Amniotic epithelial cell (primary cell): ENCODE measurements at regions not wholly inside any gene's neighbourhood (a gene's known extent, or its start where the extent isn't known, plus 50 kb on each side); places are given as distances from the start of the nearest gene placed in this dataset.

ENCODE experiments used
- DNase-seq: peaks from one replicate; pipeline ENCODE4 v3.0.0-alpha.2; 2010; ENCODE audit warnings: low read depth

- no peak for DNase-seq
These were observed 247.6 kb downstream of the MYLK4 start for GRCh38 chr6:2502998-2503674.

DNA sequence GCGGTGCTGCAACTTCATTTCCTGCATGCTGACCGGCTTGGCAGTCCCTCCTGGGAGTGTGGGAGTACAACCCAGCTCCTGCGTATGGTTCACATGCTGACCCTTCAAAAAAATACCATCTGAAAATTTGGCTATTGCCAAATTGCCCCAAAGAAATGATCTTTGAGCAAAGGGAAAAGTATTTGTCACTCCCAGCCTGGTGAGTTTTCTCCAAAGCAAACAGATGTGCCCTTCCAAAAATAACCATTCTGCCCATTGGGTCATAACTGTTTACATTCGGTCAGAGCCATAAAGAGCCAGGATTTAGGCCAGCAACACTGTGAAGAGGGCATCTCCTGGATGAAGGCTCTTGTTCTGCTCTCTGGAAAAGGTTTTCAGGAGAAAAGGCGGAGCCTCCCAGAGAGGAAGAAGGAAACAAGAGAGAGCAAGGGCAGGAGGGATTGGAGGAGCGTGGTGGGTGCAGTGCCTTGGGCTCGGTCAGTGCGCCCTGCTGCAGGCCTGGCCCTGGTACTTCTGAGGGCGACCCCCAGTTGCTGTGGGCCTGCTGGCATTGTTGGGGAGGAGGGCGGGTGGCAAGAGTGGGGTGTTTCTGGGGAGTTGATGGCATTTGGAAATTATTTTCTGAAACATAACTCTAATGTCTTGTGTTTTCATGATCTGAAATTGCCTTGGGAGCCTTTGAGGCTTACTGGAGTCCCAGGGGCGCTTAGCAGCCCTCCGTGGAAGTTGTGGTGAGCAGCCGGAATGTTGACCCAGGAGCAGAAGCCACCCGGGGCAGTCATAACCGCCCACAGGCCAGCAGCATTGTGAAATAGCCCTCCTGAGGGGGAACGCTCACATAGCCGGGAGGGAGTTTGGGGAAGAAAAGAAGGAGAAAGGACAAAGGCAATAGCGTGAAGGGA lies 248.4 kb downstream of the MYLK4 start:
- DNase-seq = no peak

GRCh38 chr6:2497922-2498623 lies 252.6 kb downstream of the MYLK4 start:
- peak; percentile 0 for DNase-seq

GRCh38 chr6:2496291-2496690 lies 250.9 kb upstream of the GMDS start:
- DNase-seq = no peak

- DNase-seq = no peak
These were observed 247.5 kb upstream of the GMDS start for GRCh38 chr6:2492686-2493523.

GRCh38 chr6:2491137-2491536 lies 245.7 kb upstream of the GMDS start:
- DNase-seq = no peak

DNA sequence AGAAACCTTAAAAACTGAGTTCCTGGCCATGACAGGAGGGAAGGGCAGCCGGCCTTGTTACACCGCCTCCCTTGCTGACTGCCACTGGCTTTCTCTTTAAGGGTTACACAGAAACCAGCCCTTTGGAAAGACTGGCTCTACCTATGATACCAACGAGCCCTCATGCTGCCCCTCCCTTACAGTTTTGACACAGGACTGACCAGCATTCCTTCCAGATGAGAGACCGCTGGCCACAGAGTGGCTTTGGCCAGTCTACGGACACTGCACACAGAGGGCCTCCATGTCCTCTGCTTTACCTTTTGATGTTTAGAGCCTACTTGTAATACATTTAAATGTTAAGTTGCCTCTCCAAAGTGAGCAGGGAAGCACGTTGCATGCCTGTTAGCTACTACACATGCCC lies 243.2 kb upstream of the GMDS start:
- DNase-seq = no peak

- no peak for DNase-seq
These were observed 239.7 kb upstream of the GMDS start for GRCh38 chr6:2485116-2485515.

DNA sequence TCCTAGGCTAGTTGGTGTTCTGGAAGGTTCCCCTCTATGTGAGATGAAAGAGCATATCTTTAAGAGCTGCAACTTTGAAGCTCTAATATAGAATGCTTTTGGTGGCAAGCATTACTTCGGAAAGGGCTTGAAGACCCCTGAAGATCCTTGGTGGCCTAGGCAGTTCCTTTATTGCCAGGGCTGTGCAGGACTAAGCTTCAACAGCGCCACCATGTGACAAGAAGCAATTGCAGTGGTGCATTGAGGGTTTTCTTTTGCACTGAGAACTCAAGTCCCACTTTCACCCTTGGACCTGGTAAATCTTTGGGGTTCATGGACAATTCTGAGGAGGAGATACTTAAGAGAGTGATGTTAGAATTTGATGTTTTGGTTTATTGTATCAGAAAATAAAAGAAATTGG lies 237.4 kb upstream of the GMDS start:
- DNase-seq = no peak

DNA sequence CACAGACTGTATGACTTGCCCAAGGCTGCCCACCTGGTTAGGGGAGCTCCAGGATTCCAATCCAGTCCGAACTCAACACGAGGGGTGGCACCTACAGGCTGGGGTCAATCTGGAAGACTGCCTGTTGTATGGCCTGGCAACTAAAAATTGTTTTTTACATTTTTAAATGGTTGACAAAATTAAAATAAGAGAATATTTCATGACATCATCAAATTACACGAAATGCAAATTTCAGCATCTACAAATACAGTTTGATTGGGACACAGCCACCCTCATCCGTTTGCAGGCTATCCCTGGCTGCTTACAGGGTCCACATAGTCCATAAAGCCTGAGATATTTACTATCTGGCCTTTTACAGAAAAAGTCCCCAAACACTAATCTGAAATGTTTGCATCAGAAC lies 235.9 kb upstream of the GMDS start:
- no peak for DNase-seq

DNA sequence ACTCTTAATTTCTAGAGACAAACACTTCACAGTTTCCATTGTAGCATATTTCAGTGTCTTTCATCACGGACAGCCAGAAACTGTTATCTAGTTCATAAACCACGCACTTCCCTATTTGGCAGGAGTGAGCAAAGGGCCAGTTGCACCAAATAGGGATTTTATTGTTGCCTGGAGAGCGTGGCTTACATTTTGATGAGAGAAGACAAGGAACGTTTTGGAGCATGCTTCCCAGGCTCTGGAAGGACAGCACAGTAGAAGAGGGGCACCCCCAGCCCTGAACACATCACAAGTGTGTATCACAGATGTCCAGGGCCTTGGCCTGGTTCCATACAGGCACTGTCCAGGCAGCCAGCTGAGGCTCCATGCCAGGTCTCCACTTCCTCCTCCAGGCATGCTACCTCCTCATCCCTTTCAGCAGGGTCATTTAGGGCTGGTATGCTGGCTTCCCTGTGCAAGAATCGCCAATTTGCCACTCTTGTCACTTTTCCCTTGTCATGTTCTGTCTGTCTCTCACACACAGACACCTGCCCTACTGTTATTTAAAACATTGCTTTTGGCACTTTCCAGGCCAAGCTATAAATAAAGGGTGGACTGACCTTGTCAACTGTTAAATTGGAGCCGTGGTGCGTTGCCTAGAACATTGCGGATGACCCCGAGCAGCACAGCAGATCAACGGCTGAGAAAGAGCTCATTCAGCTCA lies 235.0 kb upstream of the GMDS start:
- no peak for DNase-seq

DNA sequence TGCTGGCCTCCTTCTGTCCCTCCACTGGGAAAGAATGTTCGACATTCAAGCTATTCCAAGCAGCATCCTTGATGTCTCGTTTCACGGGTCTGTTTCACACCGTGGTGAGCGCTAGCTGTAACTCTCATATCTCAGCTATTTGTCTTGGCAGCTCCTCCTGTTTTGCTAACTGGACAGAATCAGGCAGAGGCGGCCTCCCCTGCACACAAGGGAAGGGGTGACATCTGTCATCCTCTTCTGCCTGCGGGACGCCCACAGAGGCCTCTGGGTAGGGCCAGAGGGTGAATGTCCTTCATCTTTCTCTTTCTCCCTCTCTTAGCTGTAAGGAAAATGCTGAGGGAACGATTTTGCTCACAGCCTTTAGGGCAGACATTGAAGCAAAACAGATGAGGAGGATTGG lies 232.8 kb upstream of the GMDS start:
- no peak for DNase-seq

DNA sequence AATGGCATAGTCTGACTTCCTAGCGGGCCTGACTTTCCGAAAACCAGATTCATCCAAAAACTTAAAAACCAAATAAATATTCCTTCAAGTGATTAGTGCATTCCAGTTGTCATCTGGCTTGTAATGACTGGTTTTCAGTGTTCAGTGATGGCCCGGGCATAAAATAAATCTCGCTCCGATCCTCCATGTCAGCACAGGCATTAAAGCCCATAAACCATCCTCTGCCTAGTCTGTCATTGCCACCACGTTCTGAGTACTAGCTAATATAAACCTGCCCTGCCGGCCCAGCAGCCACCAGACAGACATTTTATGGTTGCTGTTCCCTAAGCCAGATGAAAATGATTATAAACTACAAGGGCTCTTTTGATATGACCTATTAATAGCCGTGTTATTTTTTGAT lies 232.3 kb upstream of the GMDS start:
- no peak for DNase-seq

DNA sequence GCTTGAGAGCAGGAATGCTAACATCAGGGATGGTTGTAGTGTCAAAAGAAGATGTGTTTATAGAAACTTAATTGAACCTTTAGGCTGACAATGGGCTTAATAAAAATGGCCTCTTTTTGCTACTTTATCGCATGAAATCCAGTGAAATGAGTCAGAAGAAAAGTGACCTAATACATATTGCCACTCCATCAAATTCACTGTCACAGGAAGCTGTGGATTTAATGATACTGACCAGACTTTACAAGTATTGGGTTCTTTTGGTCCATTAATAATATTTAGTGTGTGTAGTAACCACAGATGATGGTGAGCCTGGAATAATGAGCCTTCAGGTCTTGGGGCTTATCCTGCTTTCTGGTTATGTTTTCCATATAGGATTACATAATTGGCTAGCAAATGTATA lies 231.8 kb upstream of the GMDS start:
- DNase-seq = no peak

DNA sequence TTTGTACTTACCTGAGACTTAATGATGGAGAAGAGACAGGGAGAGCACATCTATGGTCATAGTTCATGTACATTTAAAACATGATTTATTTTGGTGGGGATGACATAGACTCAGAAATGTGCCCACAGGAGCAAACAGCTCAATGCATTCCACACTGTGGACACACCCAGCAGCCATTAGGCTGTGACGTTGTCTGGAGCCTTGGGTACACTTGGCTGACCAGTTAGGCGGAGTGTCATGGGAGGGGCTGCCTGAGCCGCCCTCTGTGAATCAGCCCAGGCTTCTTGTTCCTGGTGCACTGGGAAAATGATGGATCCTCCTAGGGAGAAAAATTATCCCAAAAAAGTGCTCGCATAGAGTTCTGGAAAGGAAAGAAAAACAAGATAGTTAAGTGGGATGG lies 231.0 kb upstream of the GMDS start:
- no peak for DNase-seq

DNA sequence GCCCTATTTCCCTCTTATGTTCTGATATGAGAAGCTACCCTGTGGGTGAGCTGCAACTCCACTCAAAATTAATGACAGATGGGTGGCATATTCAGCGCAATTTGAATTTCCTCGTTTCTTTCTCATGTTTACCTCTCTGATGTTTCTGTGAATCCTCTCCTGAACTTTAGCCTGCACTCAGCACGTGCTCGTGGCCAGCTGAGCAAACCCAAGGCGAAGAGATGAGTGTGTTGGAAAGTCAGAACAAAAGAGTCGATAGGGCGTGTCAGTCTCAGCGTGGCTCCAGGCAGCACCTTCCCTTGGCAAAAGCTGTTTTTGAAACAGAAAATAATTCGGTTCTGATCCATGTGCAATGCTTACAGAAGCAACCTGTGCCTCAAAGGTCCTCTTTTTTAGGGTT lies 226.1 kb upstream of the GMDS start:
- no peak for DNase-seq

GRCh38 chr6:2469428-2469827 lies 224.0 kb upstream of the GMDS start:
- DNase-seq = no peak

DNA sequence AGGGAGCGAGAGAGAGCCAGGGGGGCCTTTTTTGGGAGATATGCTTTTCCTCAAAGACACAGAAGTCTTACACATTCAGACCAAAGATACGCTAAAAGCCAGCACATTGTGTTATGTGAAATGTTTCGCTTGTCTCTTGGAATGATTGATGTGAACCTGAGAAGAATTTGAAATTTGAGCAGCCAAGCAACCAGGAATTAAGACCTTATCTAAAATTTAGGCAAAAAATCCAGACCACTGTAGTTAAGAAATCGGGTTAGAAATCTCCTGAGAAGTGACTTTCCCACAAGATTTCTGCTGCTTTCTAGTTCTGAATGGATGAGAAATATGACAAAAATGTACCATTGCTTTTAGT lies 223.2 kb upstream of the GMDS start:
- DNase-seq = peak; percentile 4

GRCh38 chr6:2467929-2468600 lies 222.7 kb upstream of the GMDS start:
- DNase-seq = no peak

DNA sequence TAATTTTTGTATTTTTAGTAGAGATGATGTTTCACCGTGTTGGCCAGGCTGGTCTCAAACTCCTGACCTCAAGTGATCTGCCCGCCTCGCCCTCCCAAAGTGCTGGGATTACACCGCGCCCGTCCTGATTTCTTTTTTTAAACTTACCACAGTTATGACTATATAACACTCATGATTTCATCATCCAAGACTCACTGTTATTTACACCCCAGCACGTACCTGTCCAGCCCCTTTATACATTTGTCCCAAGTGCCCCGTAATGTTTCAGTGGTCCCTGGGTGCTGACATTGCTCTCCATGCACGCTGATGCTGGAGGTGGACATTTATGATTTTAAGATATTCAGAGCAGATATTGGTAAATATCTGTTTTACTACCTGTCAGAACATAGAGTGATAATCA lies 219.9 kb upstream of the GMDS start:
- DNase-seq = no peak

DNA sequence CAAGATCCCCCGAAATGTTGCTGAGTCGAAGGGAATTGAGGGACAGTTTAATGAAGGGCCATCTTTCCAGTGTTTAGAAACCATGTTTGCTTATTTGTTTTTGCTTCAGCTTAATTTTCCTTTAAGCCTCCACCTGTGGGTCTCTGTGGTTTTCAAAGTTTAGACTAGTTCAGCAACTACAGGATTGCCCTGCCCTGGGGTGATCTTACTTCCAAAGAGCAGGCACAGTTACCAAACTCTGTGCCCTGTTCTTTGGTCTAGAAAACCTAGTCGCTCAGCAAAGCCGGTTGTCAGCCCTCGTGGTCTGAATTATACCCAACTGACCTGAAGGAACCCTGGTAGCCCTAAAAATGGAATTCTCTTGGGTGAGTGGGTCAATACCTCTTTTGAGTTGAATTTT lies 219.2 kb upstream of the GMDS start:
- DNase-seq = no peak
